CD4-positive, alpha-beta T cell (primary cell): ENCODE measurements at regions not wholly inside any gene's neighbourhood (a gene's known extent, or its start where the extent isn't known, plus 50 kb on each side); places are given as distances from the start of the nearest gene placed in this dataset.

Source experiments
- ATAC-seq: fragments of 200-7000 bp; cut with Tn5 transposase; one replicate; pipeline ENCODE4 v1.10.0; 2022; ENCODE audit warnings: mild to moderate bottlenecking; ENCODE audit not compliant: poor library complexity
- CTCF ChIA-PET: fragments of 350-600 bp; sonication (Branson Sonifier 250); formaldehyde crosslinking; loops from one replicate; lab custom pipeline; 2021; ENCODE audit warnings: antibody characterized with exemption, inconsistent platforms; lab: Charles Lee
- POLR2A ChIA-PET: fragments of 350-600 bp; sonication (Branson Sonifier 250); formaldehyde crosslinking; loops from one replicate; lab custom pipeline; 2021; ENCODE audit warnings: antibody characterized with exemption, inconsistent platforms; lab: Charles Lee
- DNase-seq, 14 experiments: peaks; one replicate each; pipeline ENCODE4 v3.0.0-alpha.2; 2013 to 2020; ENCODE audit warnings: mixed read lengths in 2 of 14
- H3K27ac ChIP-seq, 2 donors: one replicate each; pipeline versions ENCODE4 v1.5.1 to v1.7.0; 2013; ENCODE audit warnings: low read length in 2 of 2, low read depth in 1 of 2, mild to moderate bottlenecking in 1 of 2
- H3K27me3 ChIP-seq, 2 experiments: 1 replicate in 1 of 2; 2 replicates in 1 of 2; pipeline versions ENCODE4 v1.6.1 to v1.7.0; 2013; ENCODE audit warnings: low read length in 2 of 2, control low read depth in 1 of 2, mild to moderate bottlenecking in 1 of 2, moderate library complexity in 1 of 2; ENCODE audit not compliant: insufficient read depth in 2 of 2, control insufficient read depth in 1 of 2
- H3K36me3 ChIP-seq: one replicate; pipeline ENCODE4 v1.6.1; 2013; ENCODE audit warnings: low read length, control low read depth; ENCODE audit not compliant: insufficient read depth
- H3K4me1 ChIP-seq: one replicate; pipeline ENCODE4 v1.6.1; 2013; ENCODE audit warnings: low read length, control low read depth; ENCODE audit not compliant: insufficient read depth
- H3K4me3 ChIP-seq: one replicate; pipeline ENCODE4 v1.5.1; 2013; ENCODE audit warnings: mild to moderate bottlenecking, low read length, moderate library complexity
- H3K9me3 ChIP-seq, 2 experiments: 1 replicate in 1 of 2; 2 replicates in 1 of 2; pipeline versions ENCODE4 v1.6.1 to v1.7.0; 2013; ENCODE audit warnings: low read length in 2 of 2, mild to moderate bottlenecking in 2 of 2, control low read depth in 1 of 2, moderate library complexity in 1 of 2; ENCODE audit not compliant: control insufficient read depth in 1 of 2, insufficient read depth in 1 of 2
- H3K27ac Mint-ChIP-seq: one replicate; pipeline ENCODE4 v1.8.0; 2020; ENCODE audit warnings: mixed read lengths
- H3K27me3 Mint-ChIP-seq: one replicate; pipeline ENCODE4 v1.8.0; 2021; ENCODE audit warnings: mixed read lengths
- H3K36me3 Mint-ChIP-seq: one replicate; pipeline ENCODE4 v1.8.0; 2021; ENCODE audit warnings: low read depth, mixed read lengths
- H3K4me1 Mint-ChIP-seq: one replicate; pipeline ENCODE4 v1.8.0; 2021; ENCODE audit warnings: low read depth, mixed read lengths
- H3K4me3 Mint-ChIP-seq: one replicate; pipeline ENCODE4 v1.8.0; 2020; ENCODE audit warnings: mild to moderate bottlenecking, mixed read lengths
- H3K9me3 Mint-ChIP-seq: one replicate; pipeline ENCODE4 v1.8.0; 2020; ENCODE audit warnings: mixed read lengths
- intact Hi-C, 2 experiments: fragments of 100-400 bp; cut with DNase I in 1 of 2; cut with micrococcal nuclease in 1 of 2; formaldehyde crosslinking; loops; one replicate each; pipeline versions ENCODE4 v1.15.1 to v1.9.0; 2023 to 2025; cut with DNase I, micrococcal nuclease
- TF ChIP-seq, protein P1 (sequence below): fragments of 200-600 bp; IDR thresholded peaks from one replicate; pipeline ENCODE4 v1.8.0; 2022; ENCODE audit warnings: antibody characterized with exemption, mild to moderate bottlenecking

DNA sequence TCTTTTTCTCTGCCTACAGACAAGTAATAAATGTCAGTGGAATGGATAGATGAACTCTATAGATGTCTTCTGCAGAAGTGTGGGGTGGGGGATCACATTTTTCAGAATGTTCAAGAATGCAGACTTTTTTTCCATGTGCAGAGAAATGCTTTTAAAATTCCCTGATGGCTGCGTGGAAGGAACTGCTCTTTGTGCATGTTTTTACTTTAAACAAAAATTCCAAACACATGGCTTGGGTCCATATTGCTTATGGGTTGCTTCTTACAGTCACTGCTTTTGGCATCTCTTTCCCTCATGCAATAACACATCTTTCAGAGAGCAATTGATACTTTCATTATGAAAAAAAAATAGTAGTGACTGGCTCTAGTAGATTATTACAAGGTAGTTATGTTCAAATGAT is 1053.6 kb downstream of the NLGN4Y start:
- Histone ChIP-seq H3K4me1 (no peaks in the 10 kb centered on the region), H3K27ac (no peak overlapping the region), H3K9me3 (no peaks in the 10 kb centered on the region), H3K27me3 (no peaks in the 10 kb centered on the region), H3K4me3 (no peak overlapping the region), H3K36me3 (no peaks in the 10 kb centered on the region)
- no peaks in the 10 kb centered on the region for H3K4me1 Mint-ChIP-seq
- TF ChIP-seq, protein P1, sequence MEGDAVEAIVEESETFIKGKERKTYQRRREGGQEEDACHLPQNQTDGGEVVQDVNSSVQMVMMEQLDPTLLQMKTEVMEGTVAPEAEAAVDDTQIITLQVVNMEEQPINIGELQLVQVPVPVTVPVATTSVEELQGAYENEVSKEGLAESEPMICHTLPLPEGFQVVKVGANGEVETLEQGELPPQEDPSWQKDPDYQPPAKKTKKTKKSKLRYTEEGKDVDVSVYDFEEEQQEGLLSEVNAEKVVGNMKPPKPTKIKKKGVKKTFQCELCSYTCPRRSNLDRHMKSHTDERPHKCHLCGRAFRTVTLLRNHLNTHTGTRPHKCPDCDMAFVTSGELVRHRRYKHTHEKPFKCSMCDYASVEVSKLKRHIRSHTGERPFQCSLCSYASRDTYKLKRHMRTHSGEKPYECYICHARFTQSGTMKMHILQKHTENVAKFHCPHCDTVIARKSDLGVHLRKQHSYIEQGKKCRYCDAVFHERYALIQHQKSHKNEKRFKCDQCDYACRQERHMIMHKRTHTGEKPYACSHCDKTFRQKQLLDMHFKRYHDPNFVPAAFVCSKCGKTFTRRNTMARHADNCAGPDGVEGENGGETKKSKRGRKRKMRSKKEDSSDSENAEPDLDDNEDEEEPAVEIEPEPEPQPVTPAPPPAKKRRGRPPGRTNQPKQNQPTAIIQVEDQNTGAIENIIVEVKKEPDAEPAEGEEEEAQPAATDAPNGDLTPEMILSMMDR = no peak
- no peak overlapping the region for H3K4me3 Mint-ChIP-seq
- DNase-seq = no peak
- intact Hi-C loops = loop anchor here (5.0 kb wide), 1 partner anchor 1841 kb away; no protein-coding TSS in a partner anchor
- no peak for ATAC-seq
- H3K27me3 Mint-ChIP-seq = no peaks in the 10 kb centered on the region
- no peak overlapping the region for H3K27ac Mint-ChIP-seq
- no peaks in the 10 kb centered on the region for H3K36me3 Mint-ChIP-seq
- CTCF ChIA-PET = no interaction called here
- H3K9me3 Mint-ChIP-seq = no peaks in the 10 kb centered on the region
- POLR2A ChIA-PET = no interaction called here

DNA sequence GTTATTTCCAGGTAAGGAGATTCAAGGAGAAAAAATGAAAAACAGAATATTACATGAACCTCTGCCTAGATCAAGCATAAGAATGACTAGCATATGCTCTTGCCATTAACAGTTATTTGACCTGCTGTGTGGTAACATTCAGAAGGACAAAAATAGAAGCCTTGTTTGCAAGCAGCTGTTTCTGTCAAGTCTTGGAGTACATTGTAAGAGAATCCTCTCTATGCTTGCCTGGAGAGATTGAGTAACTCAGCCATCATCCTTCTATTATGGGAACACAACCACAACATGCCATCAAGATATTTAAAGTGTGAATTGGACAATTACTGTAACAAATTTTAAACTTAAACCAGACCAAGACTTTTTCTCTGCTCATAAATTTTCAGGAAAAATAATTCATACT is 1054.4 kb downstream of the NLGN4Y start:
- POLR2A ChIA-PET = no interaction called here
- H3K36me3 Mint-ChIP-seq = no peaks in the 10 kb centered on the region
- no peak for ATAC-seq
- H3K27me3 Mint-ChIP-seq = no peaks in the 10 kb centered on the region
- Histone ChIP-seq H3K4me1 (no peaks in the 10 kb centered on the region), H3K27ac (no peak overlapping the region), H3K9me3 (no peaks in the 10 kb centered on the region), H3K36me3 (no peaks in the 10 kb centered on the region), H3K4me3 (no peak overlapping the region), H3K27me3 (no peaks in the 10 kb centered on the region)
- no peaks in the 10 kb centered on the region for H3K4me1 Mint-ChIP-seq
- intact Hi-C loops = loop anchor here (5.0 kb wide), 1 partner anchor 1841 kb away; no protein-coding TSS in a partner anchor
- CTCF ChIA-PET = no interaction called here
- TF ChIP-seq, protein P1 = no peak
- no peak overlapping the region for H3K4me3 Mint-ChIP-seq
- H3K9me3 Mint-ChIP-seq = no peaks in the 10 kb centered on the region
- no peak for DNase-seq
- no peak overlapping the region for H3K27ac Mint-ChIP-seq

DNA sequence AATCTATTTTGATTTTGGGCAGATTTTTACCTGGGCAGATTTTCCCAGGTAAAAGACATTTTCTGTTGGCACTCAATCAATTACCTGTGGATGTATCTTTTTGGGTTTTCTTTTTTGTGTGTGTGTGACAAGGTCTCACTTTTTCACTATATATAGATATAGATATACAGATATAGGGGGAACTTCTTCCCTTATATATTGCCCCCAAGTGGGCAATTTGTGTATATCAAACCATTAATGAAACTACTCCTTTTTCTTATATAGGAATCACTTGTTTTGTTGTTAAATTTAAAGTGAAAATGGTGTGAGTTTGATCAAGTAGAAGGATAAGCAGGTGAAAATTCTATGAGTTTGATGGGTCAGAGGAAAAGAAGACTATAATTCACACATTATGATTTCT is 1054.9 kb downstream of the NLGN4Y start:
- H3K9me3 ChIP-seq = no peaks in the 10 kb centered on the region
- CTCF ChIA-PET = no interaction called here

More for the DNA sequence above, 1054.9 kb downstream of the NLGN4Y start:
- H3K36me3 ChIP-seq = no peaks in the 10 kb centered on the region
- ATAC-seq (no peak), DNase-seq (peak in 1 of 14 experiments; percentile 1)
- H3K9me3 Mint-ChIP-seq = no peaks in the 10 kb centered on the region
- intact Hi-C loops = loop anchor here (5.0 kb wide), 1 partner anchor 1842 kb away; no protein-coding TSS in a partner anchor
- H3K27ac ChIP-seq = no peak overlapping the region
- no peaks in the 10 kb centered on the region for H3K4me1 ChIP-seq
- H3K4me1 Mint-ChIP-seq = no peaks in the 10 kb centered on the region
- H3K27ac Mint-ChIP-seq = no peak overlapping the region
- H3K27me3 Mint-ChIP-seq = no peaks in the 10 kb centered on the region
- H3K27me3 ChIP-seq = no peaks in the 10 kb centered on the region
- H3K4me3 Mint-ChIP-seq = no peak overlapping the region
- TF ChIP-seq, protein P1 = no peak
- POLR2A ChIA-PET = no interaction called here
- H3K36me3 Mint-ChIP-seq = no peaks in the 10 kb centered on the region
- no peak overlapping the region for H3K4me3 ChIP-seq
